ENCODE measurements at regions not wholly inside any gene's neighbourhood (a gene's known extent, or its start where the extent isn't known, plus 50 kb on each side); places are given as distances from the start of the nearest gene placed in this dataset.
"Not testable (repeated sequence)": the region's sequence is repeated elsewhere in the genome, so short reads cannot be mapped to it uniquely, and the experiment has no call there.

GRCh38 chr13:34175551-34175950 is 357.6 kb downstream of the RFC3 start:
- DNase-seq: no peak
- ATAC-seq (ENCODE audit: poor library complexity): no peak
- intact Hi-C loops (cut with DNase I): no loop called here

GRCh38 chr13:34176633-34177032 is 358.7 kb downstream of the RFC3 start:
- intact Hi-C loops (cut with DNase I): no loop called here
- ATAC-seq (ENCODE audit: poor library complexity) (no peak), DNase-seq (no peak)

GRCh38 chr13:34179481-34179880 is 361.5 kb downstream of the RFC3 start:
- ATAC-seq (ENCODE audit: poor library complexity) (no peak), DNase-seq (no peak)
- intact Hi-C loops (cut with DNase I): no loop called here

- ATAC-seq (ENCODE audit: poor library complexity) (no peak), DNase-seq (no peak)
- intact Hi-C loops (cut with DNase I): no loop called here
These were observed 362.0 kb downstream of the RFC3 start for GRCh38 chr13:34179927-34180326.

GRCh38 chr13:34181256-34181655 is 363.3 kb downstream of the RFC3 start:
- intact Hi-C loops (cut with DNase I); ATAC-seq (ENCODE audit: poor library complexity); DNase-seq: not testable (repeated sequence)

- DNase-seq (no peak), ATAC-seq (ENCODE audit: poor library complexity) (no peak)
- intact Hi-C loops (cut with DNase I): no loop called here
These were observed 372.0 kb downstream of the RFC3 start for GRCh38 chr13:34189946-34190345.

GRCh38 chr13:34201050-34201913 is 383.3 kb downstream of the RFC3 start:
- ATAC-seq (ENCODE audit: poor library complexity) (peak; percentile 96), DNase-seq (no peak)
- intact Hi-C loops (cut with DNase I): no loop called here

- peak; percentile 45 for DNase-seq
- intact Hi-C loops (cut with DNase I): no loop called here
- peak; percentile 82 for ATAC-seq (ENCODE audit: poor library complexity)
These were observed 389.4 kb downstream of the RFC3 start for GRCh38 chr13:34207334-34207733.

GRCh38 chr13:34207872-34208271 is 389.9 kb downstream of the RFC3 start:
- no peak for DNase-seq

GRCh38 chr13:34208336-34208735 is 390.4 kb downstream of the RFC3 start:
- no peak for DNase-seq
- ATAC-seq (ENCODE audit: poor library complexity): no peak
- intact Hi-C loops (cut with DNase I): no loop called here

More at GRCh38 chr13:34207872-34208271, 389.9 kb downstream of the RFC3 start:
- ATAC-seq (ENCODE audit: poor library complexity): no peak
- intact Hi-C loops (cut with DNase I): no loop called here

GRCh38 chr13:34210341-34210740 is 392.4 kb downstream of the RFC3 start:
- intact Hi-C loops (cut with DNase I): no loop called here
- DNase-seq (no peak), ATAC-seq (ENCODE audit: poor library complexity) (no peak)

- intact Hi-C loops (cut with DNase I): no loop called here
- ATAC-seq (ENCODE audit: poor library complexity) (no peak), DNase-seq (no peak)
These were observed 396.7 kb downstream of the RFC3 start for GRCh38 chr13:34214686-34215085.

- DNase-seq: no peak
- intact Hi-C loops (cut with DNase I): no loop called here
- ATAC-seq (ENCODE audit: poor library complexity): no peak
These were observed 398.3 kb downstream of the RFC3 start for GRCh38 chr13:34216256-34216655.

- no peak for ATAC-seq (ENCODE audit: poor library complexity)
- DNase-seq: no peak
- intact Hi-C loops (cut with DNase I): no loop called here
These were observed 399.5 kb downstream of the RFC3 start for GRCh38 chr13:34217343-34218025.

GRCh38 chr13:34223984-34224383 is 406.0 kb downstream of the RFC3 start:
- DNase-seq: no peak
- intact Hi-C loops (cut with DNase I): no loop called here
- ATAC-seq (ENCODE audit: poor library complexity): no peak

- no peak for DNase-seq
- ATAC-seq (ENCODE audit: poor library complexity): no peak
- intact Hi-C loops (cut with DNase I): no loop called here
These were observed 406.9 kb downstream of the RFC3 start for GRCh38 chr13:34224877-34225276.

GRCh38 chr13:34230271-34230670 is 412.3 kb downstream of the RFC3 start:
- intact Hi-C loops (cut with DNase I): no loop called here
- no peak for DNase-seq
- no peak for ATAC-seq (ENCODE audit: poor library complexity)

GRCh38 chr13:34241332-34241731 is 423.4 kb downstream of the RFC3 start:
- ATAC-seq (ENCODE audit: poor library complexity): no peak
- intact Hi-C loops (cut with DNase I): no loop called here
- no peak for DNase-seq

GRCh38 chr13:34243403-34243802 is 425.5 kb downstream of the RFC3 start:
- peak; percentile 87 for ATAC-seq (ENCODE audit: poor library complexity)
- intact Hi-C loops (cut with DNase I): no loop called here
- peak; percentile 48 for DNase-seq

GRCh38 chr13:34246511-34246910 is 428.6 kb downstream of the RFC3 start:
- intact Hi-C loops (cut with DNase I): no loop called here
- DNase-seq: no peak
- ATAC-seq (ENCODE audit: poor library complexity): no peak

Measured in Right ventricle myocardium superior (tissue), 1 donor.